GM19468 (cell line): ENCODE measurements at regions not wholly inside any gene's neighbourhood (a gene's known extent, or its start where the extent isn't known, plus 50 kb on each side); places are given as distances from the start of the nearest gene placed in this dataset.
"Not testable (repeated sequence)": the region's sequence is repeated elsewhere in the genome, so short reads cannot be mapped to it uniquely, and the experiment has no call there.

ENCODE experiments used
- ATAC-seq: cut with Tn5 transposase; IDR thresholded peaks from one replicate; pipeline ENCODE4 v1.9.1; 2021; ENCODE audit warnings: mild to moderate bottlenecking, moderate library complexity, moderate number of reproducible peaks; ENCODE audit not compliant: unreplicated experiment; ENCODE audit errors: extremely low read depth

GRCh38 chr15:59838900-59839299 is 149.8 kb upstream of the BNIP2 start:
- ATAC-seq = no peak

GRCh38 chr15:59835776-59836175 is 146.7 kb upstream of the BNIP2 start:
- no peak for ATAC-seq

GRCh38 chr15:59834528-59834927 is 145.4 kb upstream of the BNIP2 start:
- no peak for ATAC-seq

GRCh38 chr15:59833366-59833765 is 144.2 kb upstream of the BNIP2 start:
- ATAC-seq = no peak

DNA sequence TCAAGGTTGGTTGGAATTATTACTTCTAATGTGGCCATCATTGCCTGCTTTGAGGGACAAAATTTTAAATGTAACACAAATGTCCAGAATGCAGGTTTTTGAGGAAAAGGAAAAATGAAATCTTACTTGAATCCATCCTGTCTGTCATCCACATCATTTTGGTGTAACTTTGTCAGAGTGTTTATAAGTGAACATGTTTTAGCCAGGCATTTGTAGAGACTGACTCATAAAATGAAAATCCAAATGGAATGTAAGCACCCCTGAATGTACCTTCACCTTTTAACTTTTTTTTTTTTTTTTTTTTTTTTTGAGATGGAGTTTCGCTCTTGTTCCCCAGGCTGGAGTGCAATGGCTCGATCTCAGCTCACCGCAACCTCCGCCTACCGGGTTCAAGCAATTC is 141.8 kb upstream of the BNIP2 start:
- no peak for ATAC-seq

- ATAC-seq = no peak
These were observed 141.0 kb upstream of the BNIP2 start for GRCh38 chr15:59830098-59830497.

- no peak for ATAC-seq
These were observed 139.7 kb upstream of the BNIP2 start for GRCh38 chr15:59828861-59829260.

DNA sequence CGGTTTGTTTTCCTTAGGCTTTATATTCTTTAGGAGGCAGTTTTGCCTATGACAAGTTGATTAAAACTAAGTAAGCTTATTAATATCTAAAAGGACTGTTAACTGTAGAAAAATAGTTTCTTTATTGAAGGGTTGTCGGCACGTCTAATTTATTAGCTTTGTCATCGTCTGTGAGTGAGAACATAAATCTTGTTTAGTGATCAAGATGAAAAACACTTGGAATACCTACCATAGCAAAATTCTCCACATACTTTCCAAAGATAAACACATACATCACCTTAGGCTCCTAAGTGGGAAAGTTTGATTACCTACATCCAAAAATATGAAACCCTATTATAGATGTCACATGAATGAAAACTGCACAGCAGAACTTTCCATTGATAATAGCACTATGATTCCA is 139.1 kb upstream of the BNIP2 start:
- no peak for ATAC-seq

DNA sequence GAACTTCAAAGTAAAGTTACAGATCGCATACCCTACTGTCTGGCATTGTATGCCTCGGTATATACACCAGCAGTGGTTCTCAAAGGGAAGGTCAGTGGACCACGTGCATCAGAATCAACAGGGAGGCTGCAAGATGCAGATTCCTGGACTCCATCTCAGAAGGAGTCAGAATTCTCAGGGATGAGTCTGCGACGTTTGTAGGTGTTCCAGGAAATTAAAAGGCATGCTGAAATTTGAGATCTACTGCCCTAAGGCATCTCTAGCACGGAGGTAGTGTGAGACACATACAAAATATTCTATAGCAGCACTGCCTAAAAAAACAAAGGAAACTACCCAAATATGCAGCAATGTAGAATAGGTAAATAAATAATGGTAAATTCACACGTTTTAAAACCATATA is 136.8 kb upstream of the BNIP2 start:
- ATAC-seq = no peak

DNA sequence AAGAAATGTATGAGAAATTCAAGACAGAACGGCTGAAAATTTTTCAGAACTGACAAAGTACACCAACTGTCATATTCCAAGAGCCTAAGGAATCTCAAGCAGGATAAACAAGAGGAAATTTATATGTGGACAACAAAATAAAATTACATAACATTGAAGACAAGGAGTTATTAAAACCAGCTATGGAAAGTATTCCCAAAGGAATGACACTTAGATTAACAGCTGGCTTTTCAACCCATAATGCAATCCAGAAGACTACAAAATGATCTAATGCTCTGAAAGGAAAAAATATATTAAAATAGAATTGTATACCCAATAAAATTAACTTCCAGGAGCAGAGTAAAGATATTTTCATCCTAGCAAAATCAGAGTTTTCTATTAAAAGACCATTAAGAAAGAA is 132.2 kb upstream of the BNIP2 start:
- ATAC-seq = no peak

DNA sequence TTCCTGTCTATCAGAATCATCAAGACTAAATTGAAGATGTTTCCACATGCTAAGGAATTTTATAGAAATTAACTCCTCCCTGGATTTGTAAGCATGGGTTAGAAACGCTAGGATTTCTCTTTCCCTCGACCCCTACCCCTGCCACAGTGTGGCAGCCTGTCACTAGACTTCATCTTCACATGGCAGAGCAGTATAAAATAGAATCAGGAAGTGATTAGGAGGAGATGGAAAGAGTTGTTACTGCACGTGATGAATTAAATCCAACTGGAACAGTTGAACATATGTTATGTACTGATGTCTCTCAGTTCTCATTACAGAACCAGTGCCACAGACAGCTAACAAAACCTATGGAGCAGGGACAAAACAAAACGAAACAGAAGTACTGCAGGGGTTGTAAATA is 130.0 kb upstream of the BNIP2 start:
- ATAC-seq = no peak

DNA sequence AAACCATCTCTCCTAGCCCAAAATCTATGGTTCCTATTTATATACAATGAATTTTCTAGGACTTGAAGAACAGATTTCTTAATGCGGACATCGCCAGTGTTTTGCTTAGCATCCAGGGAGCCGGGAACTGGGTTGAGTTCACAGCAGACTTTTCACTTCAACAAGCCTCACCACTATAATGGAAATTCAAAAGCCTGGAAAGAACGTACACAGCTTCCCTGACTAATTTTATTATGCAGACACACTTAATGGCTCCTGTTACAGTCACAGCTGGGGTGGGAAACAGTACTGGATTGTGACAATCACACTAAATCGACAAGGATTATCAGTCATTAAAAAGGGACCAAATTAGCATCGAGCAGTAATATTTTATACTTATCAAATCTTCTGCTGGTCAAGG is 129.2 kb upstream of the BNIP2 start:
- ATAC-seq = no peak

DNA sequence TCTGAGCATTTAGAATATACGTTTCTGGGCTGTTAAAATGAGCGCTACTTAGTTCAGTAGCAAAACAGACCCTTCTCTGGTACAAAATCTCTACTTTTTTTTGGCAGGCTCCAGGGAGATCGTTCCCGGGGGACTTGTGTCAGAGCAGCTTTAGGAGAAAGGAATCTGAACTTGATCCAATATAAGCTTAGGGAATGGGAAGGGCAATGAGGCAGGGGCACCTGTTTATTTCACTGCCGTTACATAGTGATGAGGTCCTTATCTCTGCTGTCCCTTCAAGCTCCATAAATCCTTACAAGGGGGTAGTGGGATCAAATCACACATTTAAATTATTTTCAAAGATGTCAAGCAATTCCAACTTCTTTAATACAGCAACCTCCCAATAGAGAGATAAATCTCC is 128.7 kb upstream of the BNIP2 start:
- ATAC-seq = no peak

DNA sequence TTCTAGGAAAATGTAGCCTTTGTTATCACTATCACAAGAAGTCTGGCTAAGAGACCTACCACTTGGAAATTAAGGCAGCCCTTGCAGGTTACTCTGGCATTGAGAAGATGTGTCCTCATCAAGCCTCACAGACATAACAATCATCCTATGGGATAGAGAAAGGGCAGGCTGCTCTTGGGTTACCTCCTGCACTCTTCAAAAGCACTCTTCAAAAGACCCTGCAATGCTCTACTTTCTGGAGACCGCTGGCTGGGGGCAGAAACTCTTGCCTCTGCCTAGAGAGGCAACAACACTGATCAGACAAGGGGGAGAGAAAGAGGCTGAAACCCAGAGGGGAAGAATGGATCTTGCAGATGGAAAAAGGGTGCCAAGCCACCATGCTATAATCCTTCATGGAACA is 127.9 kb upstream of the BNIP2 start:
- no peak for ATAC-seq

DNA sequence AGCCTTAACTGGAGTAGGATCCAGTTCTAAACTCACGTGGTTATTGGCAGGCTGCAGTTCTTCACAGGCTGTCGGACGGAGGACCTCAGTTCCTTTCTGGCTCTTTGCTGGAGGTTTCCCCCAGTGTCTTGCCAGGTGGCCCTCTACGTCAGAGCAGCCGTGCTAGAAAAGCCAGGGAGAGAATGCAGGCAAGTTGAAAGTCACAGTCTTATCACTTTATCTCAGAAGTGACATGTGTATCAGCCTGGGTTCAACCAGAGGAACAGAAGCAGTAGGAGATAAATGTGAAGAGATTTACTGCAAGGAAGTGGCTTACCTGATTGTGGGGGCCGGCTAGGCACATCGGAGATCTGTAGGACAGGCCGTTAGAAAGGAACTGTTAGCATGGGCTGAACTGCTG is 125.3 kb upstream of the BNIP2 start:
- no peak for ATAC-seq

GRCh38 chr15:59812889-59813288 is 123.8 kb upstream of the BNIP2 start:
- ATAC-seq = no peak

DNA sequence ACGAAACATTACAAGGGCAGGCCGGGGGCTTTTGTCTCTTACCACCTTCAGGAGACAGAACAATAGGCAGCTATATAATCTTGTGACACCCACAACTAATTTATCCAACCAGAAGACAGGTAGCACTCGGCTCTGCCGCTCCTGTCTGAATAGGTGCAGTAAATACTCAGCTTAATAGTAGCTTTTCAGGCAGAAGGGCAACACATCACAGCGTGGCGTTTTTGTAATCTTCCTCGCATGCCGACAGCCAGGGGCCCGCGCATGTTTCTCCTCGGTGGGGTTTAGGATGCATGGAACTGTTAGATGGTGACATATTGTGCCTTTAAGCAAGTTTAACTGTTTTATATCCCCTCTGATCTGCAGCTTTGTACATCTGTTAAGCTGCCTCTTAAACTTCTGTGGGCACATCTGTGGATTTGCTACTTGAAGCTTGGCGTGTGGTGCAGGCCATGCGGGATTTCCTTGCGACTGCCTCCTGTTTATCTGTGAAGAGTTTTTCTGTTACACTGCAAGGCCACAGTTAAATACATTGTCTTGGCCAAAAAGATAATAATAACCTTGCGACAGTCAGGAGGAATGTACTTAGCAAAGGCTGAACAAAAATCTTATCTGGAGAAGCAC is 123.2 kb upstream of the BNIP2 start:
- ATAC-seq = no peak

- not testable (repeated sequence) for ATAC-seq
These were observed 114.3 kb upstream of the BNIP2 start for GRCh38 chr15:59803293-59803966.

DNA sequence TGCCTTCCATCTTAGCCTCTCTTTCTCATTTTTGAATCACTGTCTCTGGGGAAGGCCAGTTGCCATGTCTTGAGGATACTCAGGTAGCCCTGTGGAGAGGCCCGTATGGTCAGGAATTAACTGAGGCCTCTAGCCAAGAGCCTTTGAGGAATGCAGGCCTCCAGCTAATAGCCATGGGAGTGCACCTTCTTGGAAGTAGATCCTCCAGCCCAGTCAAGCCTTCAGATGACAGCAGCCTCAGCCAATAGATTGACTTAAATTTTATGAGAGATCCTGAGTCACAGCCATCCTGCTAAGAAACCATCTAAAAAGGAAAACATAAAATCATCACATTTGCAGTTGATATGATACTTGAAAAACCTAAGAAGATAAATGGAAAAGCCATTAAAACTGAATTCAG is 112.5 kb upstream of the BNIP2 start:
- ATAC-seq = no peak

GRCh38 chr15:59798605-59798917 is 109.4 kb upstream of the BNIP2 start:
- no peak for ATAC-seq

DNA sequence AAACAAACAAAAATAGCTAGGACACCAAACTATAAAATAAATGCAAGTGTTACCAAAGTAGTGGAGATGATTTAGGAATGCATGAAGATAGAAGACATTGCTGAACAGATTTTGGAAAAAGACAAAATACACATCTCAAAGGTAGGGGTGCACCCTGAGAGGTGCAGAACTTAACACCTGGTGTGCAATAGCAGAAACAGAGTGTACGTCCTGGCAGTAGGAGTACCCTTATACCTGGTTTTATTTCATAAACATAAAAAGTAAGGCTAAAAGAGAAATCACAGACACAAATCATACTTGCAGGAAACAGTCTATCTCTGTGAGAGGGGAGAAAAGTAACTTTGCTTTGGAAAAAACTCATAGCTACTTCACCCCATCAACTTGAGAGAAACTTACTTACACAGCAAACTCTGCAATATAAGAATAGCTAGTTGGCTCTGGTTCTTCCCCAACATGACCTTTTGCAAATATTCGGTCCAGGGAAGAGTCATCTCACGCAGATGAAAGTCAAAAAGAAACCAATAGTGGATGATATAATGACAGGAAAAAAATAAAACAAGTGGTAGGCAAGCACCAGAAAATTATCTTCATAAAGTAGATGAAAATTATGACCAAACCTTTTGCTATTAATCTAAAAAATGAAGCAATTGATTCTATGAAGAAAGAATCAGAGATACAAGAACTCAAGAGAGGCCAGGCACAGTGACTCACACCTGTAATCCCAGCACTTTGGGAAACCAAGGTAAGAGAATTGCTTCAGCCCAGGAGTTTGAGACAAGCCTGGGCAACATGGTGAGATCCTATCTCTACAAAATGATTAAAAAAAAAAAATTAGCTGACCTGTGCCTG is 108.9 kb upstream of the BNIP2 start:
- ATAC-seq = no peak
